Retinal pigment epithelial cell (primary cell): ENCODE measurements at regions not wholly inside any gene's neighbourhood (a gene's known extent, or its start where the extent isn't known, plus 50 kb on each side); places are given as distances from the start of the nearest gene placed in this dataset.

Experiments
- DNase-seq: peaks from one replicate; pipeline ENCODE4 v3.0.0-alpha.2; 2010; ENCODE audit warnings: low read depth
- H3K4me3 ChIP-seq: 2 replicates; pipeline ENCODE4 v1.5.1; 2011; ENCODE audit warnings: mild to moderate bottlenecking, low read length, control low read depth, moderate library complexity
- TF ChIP-seq, protein P1 (sequence below): conservative IDR thresholded peaks from 2 replicates; pipeline ENCODE4 v1.5.1; 2011; ENCODE audit warnings: low read depth, low read length, control low read depth, inconsistent platforms

DNA sequence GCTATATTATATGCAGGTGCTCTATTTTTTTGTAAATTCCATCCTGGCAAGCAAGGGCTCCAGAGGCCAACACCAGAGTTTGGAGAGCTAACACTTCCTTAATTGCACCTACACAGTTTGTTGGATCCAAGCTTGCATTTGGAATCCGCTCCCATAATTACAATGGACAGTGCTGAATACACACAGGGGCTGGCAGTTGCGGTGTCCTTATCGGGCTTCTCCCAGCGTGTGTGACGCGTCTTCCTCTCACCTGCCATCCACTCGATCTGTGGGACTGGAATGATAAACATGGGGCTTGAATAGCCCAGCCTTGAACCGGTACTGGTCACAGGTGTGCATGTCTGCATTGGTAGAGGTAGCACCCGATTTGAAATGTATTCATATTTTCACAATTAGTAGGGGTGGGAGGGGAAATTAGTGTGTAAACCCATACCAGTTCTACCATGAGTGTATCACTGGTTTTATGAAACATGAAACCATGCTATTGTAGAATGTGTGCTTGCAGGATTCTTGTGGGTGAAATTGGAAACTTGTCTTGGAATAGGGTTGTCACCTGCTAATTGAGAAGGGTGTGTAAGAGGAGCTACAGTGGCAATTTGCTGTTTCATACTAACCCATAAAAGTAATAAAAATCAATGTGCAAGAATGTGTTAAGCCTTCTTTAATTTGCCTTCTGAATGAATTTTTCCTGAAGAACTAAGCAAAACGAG is 316.5 kb downstream of the WDR11 start:
- H3K4me3 ChIP-seq = no peak overlapping the region
- DNase-seq = no peak
- TF ChIP-seq, protein P1, sequence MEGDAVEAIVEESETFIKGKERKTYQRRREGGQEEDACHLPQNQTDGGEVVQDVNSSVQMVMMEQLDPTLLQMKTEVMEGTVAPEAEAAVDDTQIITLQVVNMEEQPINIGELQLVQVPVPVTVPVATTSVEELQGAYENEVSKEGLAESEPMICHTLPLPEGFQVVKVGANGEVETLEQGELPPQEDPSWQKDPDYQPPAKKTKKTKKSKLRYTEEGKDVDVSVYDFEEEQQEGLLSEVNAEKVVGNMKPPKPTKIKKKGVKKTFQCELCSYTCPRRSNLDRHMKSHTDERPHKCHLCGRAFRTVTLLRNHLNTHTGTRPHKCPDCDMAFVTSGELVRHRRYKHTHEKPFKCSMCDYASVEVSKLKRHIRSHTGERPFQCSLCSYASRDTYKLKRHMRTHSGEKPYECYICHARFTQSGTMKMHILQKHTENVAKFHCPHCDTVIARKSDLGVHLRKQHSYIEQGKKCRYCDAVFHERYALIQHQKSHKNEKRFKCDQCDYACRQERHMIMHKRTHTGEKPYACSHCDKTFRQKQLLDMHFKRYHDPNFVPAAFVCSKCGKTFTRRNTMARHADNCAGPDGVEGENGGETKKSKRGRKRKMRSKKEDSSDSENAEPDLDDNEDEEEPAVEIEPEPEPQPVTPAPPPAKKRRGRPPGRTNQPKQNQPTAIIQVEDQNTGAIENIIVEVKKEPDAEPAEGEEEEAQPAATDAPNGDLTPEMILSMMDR = no peak

DNA sequence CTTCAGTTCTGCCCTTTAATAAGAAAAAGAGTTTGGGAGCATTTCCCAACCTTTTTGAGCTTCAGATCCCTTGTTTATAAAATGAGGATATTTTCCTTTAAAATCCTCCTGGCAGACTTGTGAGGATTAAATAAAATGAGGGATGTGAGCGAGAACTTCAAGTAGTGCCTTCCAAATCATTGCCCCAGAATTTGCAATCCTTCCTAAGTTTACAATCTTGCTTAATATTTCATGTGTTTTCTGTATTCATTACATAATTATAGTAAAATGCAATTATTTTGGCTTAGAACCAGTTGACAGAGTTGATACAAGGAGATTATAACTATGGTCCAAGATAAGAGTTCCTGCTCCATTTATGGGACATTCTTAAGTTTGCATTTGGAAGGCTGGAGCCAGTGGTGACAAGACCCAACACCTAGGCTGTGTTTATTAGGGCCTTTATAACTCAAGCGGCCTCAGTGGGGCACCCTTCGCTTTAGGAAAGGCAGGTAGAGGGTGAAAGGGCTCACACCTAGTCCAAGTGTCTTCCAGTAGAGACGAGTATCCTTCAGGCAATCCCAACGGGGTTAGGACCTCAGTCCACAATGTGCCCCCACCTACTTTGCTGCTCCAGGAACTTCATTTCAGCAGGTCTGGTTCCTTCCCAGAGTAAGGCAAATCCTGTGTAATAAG is 317.5 kb downstream of the WDR11 start:
- TF ChIP-seq, protein P1 = no peak
- H3K4me3 ChIP-seq = no peak overlapping the region
- DNase-seq = no peak

DNA sequence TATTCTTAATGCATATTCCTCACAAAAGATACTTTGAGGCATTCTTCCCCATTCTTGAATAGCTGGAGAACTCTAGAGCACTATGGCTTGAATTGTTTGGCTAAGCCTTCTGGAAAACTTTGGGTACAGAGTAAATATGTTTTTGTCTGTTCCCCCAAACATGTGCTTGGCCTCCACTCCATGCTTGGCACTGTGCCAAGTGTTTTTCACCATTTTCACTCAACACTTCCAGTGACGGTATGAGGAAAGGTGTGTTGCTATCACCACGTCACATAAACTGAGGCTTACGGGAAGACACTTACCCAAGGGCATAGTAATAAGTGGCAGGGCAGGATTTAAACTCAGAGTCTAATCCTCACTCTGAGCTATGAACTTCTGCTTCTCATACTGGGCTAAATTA is 318.2 kb downstream of the WDR11 start:
- no peak overlapping the region for H3K4me3 ChIP-seq
- DNase-seq = no peak
- TF ChIP-seq, protein P1 = no peak

DNA sequence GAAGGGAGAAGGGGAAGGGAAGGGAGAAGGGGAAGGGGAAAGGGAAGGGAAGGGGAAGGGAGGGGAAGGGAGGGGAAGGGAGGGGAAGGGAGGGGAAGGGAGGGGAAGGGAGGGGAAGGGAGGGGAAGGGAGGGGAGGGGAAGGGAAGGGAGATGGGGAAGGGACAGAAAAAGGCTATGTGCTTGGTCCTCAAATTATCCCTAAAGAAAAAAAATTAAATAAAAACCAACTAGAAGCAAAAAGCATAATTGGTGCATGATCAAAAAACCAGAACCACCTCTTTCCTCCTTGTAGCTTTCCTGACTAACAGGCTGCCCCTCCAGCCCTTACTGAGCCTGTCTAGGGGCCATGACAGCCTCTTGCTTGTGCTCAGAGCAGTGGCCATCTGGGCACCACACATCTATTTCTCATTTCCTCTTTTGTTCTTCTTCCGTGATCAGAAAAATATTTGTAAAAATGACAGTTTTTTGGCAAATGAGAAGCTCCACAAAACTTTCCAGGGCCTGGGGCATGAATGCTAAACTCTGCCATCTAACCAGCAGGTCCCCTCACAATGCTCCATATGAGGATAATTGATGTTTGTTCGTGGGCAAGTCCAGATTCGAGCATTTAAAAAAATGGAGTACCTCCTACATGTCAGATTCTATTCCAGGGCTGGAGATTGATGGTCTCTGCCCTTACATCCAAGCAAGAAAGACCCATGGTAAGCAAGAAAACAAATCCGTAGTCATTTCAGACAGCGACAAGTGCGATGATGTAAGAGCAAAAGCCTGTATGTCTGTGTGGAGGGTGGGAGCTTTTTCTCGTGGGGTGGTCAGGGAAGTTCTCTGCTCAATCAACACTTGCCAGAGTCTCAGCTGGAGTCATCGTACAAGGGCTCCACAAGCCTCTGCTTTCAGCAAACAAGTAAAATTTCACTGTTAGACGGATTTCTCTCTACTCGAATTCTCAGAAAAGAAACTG is 320.9 kb downstream of the WDR11 start:
- TF ChIP-seq, protein P1 = no peak
- no peak for DNase-seq
- no peak overlapping the region for H3K4me3 ChIP-seq

DNA sequence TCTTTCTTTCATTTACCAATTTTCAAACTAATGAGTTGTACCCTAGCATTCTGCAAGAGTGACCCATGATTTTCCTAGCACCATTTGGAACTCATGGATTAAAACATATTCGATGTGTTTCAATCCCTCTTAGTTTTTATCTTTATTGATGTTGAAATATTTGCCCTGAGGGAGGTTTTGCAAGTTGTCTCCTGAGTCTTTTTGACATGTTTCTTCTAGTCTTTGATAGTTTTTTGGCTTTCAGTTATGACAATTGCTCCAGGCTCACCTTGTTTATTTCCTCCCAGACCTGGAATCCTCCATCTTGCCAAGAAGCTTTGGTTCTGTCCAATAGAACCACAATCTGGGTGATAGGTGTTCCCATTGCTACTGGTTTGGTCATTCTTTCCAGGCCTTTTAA is 327.8 kb downstream of the WDR11 start:
- no peak for DNase-seq

DNA sequence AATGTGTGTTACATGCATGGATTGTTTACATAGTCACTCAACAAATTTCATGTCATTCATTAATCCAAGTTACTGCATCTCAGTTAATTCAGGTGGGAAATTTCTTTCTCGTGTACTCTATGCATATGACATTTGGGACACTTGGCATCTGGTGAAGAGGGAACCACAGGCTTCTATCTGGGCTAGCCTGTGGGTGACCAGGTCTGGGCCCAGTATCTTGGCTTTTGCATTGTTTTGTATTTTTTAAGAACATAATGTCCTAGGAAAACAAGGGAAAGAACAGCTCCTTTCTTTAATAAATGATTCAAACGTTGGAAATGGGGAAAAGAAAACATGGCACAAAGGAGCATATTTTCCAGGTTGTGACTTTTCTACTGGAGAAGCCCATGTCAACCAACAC is 331.1 kb downstream of the WDR11 start:
- no peak overlapping the region for H3K4me3 ChIP-seq
- TF ChIP-seq, protein P1 = no peak
- DNase-seq = no peak

More for the DNA sequence above, 327.8 kb downstream of the WDR11 start:
- H3K4me3 ChIP-seq = no peak overlapping the region
- TF ChIP-seq, protein P1 = no peak
